DOHH2 (cell line): ENCODE measurements at regions not wholly inside any gene's neighbourhood (a gene's known extent, or its start where the extent isn't known, plus 50 kb on each side); places are given as distances from the start of the nearest gene placed in this dataset.

Experiments
- H3F3A ChIP-seq: fragments of 200-600 bp; sonication (generic), shearing (Covaris generic); 2 replicates; pipeline ENCODE4 v1.6.0; 2016; ENCODE audit warnings: antibody characterized with exemption, mild to moderate bottlenecking; ENCODE audit not compliant: control insufficient read depth, insufficient read depth
- H3K27ac ChIP-seq: fragments of 200-600 bp; sonication (generic); 2 replicates; pipeline ENCODE4 v1.5.1; 2014; ENCODE audit warnings: low read depth, mild to moderate bottlenecking, low read length, moderate library complexity
- H3K27me3 ChIP-seq: fragments of 200-600 bp; sonication (generic); 2 replicates; pipeline ENCODE4 v1.6.1; 2014; ENCODE audit warnings: mild to moderate bottlenecking, low read length, mixed read lengths; ENCODE audit not compliant: control insufficient read depth
- H3K36me3 ChIP-seq: fragments of 200-600 bp; sonication (generic); 2 replicates; pipeline ENCODE4 v1.6.1; 2014; ENCODE audit warnings: mild to moderate bottlenecking, low read length, moderate library complexity, mixed read lengths; ENCODE audit not compliant: control insufficient read depth
- H3K4me1 ChIP-seq: fragments of 200-600 bp; sonication (generic); 2 replicates; pipeline ENCODE4 v1.6.1; 2014; ENCODE audit warnings: mild to moderate bottlenecking, low read length, mixed read lengths; ENCODE audit not compliant: control insufficient read depth
- H3K4me2 ChIP-seq: fragments of 200-600 bp; sonication (generic); 2 replicates; pipeline ENCODE4 v1.6.0; 2014; ENCODE audit warnings: mild to moderate bottlenecking, low read length, moderate library complexity
- H3K4me3 ChIP-seq: fragments of 200-600 bp; sonication (generic); 2 replicates; pipeline ENCODE4 v1.5.1; 2014; ENCODE audit warnings: mild to moderate bottlenecking, low read length, mixed read lengths
- H3K79me2 ChIP-seq: fragments of 200-600 bp; sonication (generic); 2 replicates; pipeline ENCODE4 v1.6.1; 2014; ENCODE audit warnings: mild to moderate bottlenecking, low read length, mixed read lengths; ENCODE audit not compliant: control insufficient read depth
- H3K9me2 ChIP-seq: fragments of 200-600 bp; sonication (generic); replicated peaks from 2 replicates; pipeline ENCODE4 v1.6.1; 2014; ENCODE audit warnings: mild to moderate bottlenecking, low read length, mixed read lengths; ENCODE audit not compliant: control insufficient read depth
- H3K9me3 ChIP-seq: fragments of 200-600 bp; sonication (generic); 2 replicates; pipeline ENCODE4 v1.6.1; 2014; ENCODE audit warnings: antibody characterized with exemption, low read length, mixed read lengths; ENCODE audit not compliant: control insufficient read depth, insufficient read depth
- H4K20me1 ChIP-seq: fragments of 200-600 bp; sonication (generic); 2 replicates; pipeline ENCODE4 v1.6.0; 2014; ENCODE audit warnings: low read depth, mild to moderate bottlenecking, antibody characterized with exemption, low read length, moderate library complexity; ENCODE audit not compliant: control insufficient read depth, insufficient read depth
- EZH2phosphoT487 ChIP-seq: fragments of 200-600 bp; sonication (generic); IDR thresholded peaks from 2 replicates; pipeline ENCODE4 v1.6.1; 2017; ENCODE audit warnings: borderline replicate concordance, mild to moderate bottlenecking, antibody characterized with exemption, low read length, moderate library complexity, mixed read lengths
- TF ChIP-seq, protein P1 (sequence below): fragments of 200-600 bp; sonication (generic); IDR thresholded peaks from one replicate; pipeline ENCODE4 v1.5.1; 2014; ENCODE audit warnings: antibody characterized with exemption, mild to moderate bottlenecking, low read depth, low read length; ENCODE audit not compliant: poor library complexity, severe bottlenecking

DNA sequence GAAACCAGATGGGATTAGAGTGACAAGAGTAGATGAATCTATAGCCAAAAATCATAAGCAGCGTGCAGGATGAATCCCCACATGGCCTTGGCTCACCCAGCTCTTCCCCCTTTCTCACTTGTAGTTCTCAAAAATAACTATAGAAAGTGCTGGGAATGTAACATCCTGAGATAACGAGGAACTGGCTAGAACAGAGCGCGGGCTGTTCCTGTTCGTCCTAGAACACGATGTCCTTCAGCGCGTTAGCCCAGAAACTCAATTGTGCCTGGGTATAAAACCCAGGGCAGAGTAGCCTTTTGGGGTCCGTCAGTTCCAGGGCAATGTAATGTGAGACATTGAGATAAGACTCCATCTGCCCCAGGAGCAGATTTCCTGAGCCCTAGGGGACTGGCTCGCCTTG lies 326.2 kb downstream of the TSHZ3 start:
- Histone ChIP-seq H3K36me3 (no peaks in the 10 kb centered on the region), H3K9me2 (no peaks in the 10 kb centered on the region), H3K4me2 (no peak overlapping the region), H3K27ac (no peak overlapping the region), H3K27me3 (no peaks in the 10 kb centered on the region), H3F3A (no peaks in the 10 kb centered on the region), H3K4me3 (no peak overlapping the region), H3K9me3 (no peaks in the 10 kb centered on the region), H3K4me1 (no peaks in the 10 kb centered on the region), H4K20me1 (no peaks in the 10 kb centered on the region), H3K79me2 (no peaks in the 10 kb centered on the region)
- TF ChIP-seq EZH2phosphoT487: no peak
- TF ChIP-seq, protein P1, sequence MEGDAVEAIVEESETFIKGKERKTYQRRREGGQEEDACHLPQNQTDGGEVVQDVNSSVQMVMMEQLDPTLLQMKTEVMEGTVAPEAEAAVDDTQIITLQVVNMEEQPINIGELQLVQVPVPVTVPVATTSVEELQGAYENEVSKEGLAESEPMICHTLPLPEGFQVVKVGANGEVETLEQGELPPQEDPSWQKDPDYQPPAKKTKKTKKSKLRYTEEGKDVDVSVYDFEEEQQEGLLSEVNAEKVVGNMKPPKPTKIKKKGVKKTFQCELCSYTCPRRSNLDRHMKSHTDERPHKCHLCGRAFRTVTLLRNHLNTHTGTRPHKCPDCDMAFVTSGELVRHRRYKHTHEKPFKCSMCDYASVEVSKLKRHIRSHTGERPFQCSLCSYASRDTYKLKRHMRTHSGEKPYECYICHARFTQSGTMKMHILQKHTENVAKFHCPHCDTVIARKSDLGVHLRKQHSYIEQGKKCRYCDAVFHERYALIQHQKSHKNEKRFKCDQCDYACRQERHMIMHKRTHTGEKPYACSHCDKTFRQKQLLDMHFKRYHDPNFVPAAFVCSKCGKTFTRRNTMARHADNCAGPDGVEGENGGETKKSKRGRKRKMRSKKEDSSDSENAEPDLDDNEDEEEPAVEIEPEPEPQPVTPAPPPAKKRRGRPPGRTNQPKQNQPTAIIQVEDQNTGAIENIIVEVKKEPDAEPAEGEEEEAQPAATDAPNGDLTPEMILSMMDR: no peak

DNA sequence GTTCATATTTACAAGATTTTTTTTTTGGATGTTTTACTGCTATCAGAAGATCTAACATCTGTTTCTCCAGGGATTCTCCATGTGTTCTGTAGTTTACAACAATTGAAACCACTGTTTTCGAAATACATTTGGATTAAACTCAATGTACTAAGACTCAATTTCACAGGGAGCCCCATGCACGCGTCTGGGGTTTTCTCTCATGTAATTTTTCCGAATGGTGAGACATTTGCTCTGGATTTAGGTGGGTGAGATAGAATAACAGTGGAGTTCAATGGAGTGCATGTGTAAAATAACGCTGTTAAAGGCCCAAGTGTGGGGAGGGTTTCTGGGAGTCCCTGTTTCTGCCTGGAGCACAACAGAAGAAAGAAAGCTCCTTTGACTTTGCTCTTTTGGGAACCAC lies 330.3 kb downstream of the TSHZ3 start:
- Histone ChIP-seq H3K4me2 (no peak overlapping the region), H3K9me2 (no peaks in the 10 kb centered on the region), H3K79me2 (no peaks in the 10 kb centered on the region), H3K4me1 (no peaks in the 10 kb centered on the region), H3K27ac (no peak overlapping the region), H3K27me3 (no peaks in the 10 kb centered on the region), H3F3A (no peaks in the 10 kb centered on the region), H3K4me3 (no peak overlapping the region), H3K9me3 (no peaks in the 10 kb centered on the region; the same call in 1 of the 2 replicates), H3K36me3 (no peaks in the 10 kb centered on the region), H4K20me1 (no peaks in the 10 kb centered on the region)
- TF ChIP-seq, protein P1: no peak
- no peak for TF ChIP-seq EZH2phosphoT487

DNA sequence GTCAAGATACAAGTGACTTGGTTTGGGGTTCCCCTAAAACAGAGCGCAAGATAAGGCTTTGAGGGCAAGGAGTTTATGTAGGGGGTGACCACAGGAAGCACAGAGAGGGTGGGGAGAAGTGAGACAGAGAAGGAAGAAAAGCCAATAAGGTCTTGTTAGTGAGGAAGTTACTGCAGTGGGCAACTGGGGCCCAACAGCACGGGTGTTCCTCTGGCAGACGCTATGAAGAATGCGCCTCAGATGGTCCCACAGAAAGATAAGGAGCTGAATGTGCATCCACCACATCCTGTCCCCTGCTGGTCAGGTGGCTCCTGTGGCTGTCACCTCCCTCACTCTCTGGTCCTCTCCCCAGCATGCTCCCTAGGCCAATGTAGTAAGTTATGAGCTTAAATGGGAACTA lies 333.5 kb downstream of the TSHZ3 start:
- Histone ChIP-seq H4K20me1 (no peaks in the 10 kb centered on the region), H3F3A (no peaks in the 10 kb centered on the region), H3K4me3 (no peak overlapping the region), H3K27me3 (no peaks in the 10 kb centered on the region), H3K4me2 (no peak overlapping the region), H3K79me2 (no peaks in the 10 kb centered on the region), H3K9me3 (peaks cover 2% of the 10 kb centered on the region; the same call in 1 of the 2 replicates), H3K27ac (no peak overlapping the region), H3K36me3 (no peaks in the 10 kb centered on the region), H3K4me1 (no peaks in the 10 kb centered on the region), H3K9me2 (no peaks in the 10 kb centered on the region)
- TF ChIP-seq, protein P1: no peak
- TF ChIP-seq EZH2phosphoT487: no peak

DNA sequence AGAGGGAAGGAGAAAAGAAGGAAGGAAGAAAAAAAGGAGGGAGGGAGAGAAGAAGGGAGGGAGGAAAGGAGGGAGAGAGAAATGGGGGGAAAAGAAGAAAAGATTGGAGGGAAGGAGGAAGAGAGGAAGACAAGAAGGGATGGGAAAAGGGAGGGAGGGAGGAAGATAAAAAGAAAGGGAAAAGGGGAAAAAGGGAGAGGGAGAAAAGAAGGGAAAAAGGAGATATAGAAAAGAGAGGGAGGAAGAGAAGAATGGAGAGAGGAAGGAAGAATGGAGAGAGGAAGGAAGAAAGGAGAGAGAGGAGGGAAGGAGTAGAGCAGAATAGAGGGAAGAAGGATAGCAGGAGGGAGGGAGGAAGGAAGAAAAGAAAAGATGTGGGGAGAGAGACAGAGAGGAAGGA lies 334.6 kb downstream of the TSHZ3 start:
- peaks cover 2% of the 10 kb centered on the region; the same call in 1 of the 2 replicates for H3K9me3 ChIP-seq
- H3K9me2 ChIP-seq: no peaks in the 10 kb centered on the region
- H3K79me2 ChIP-seq: no peaks in the 10 kb centered on the region
- no peaks in the 10 kb centered on the region for H3K4me1 ChIP-seq
- H3K27ac ChIP-seq: no peak overlapping the region
- no peaks in the 10 kb centered on the region for H4K20me1 ChIP-seq
- H3K4me3 ChIP-seq: no peak overlapping the region
- H3K36me3 ChIP-seq: no peaks in the 10 kb centered on the region
- no peaks in the 10 kb centered on the region for H3K27me3 ChIP-seq
- no peak overlapping the region for H3K4me2 ChIP-seq
- no peaks in the 10 kb centered on the region for H3F3A ChIP-seq
- TF ChIP-seq, protein P1: no peak
- TF ChIP-seq EZH2phosphoT487: no peak
